IMR-90 (cell line): ENCODE measurements at regions not wholly inside any gene's neighbourhood (a gene's known extent, or its start where the extent isn't known, plus 50 kb on each side); places are given as distances from the start of the nearest gene placed in this dataset.

ENCODE experiments used
- ATAC-seq: fragments of 200-7000 bp; cut with Tn5 transposase; 2 replicates; pipeline ENCODE4 v1.9.1; 2020; ENCODE audit warnings: low read depth, mild to moderate bottlenecking, moderate library complexity
- BruUV-seq: library from RNA; stranded (reverse); fragments of 400-500 nt; replicated peaks from 2 replicates; lab custom pipeline; 2021; lab: Mats Ljungman, UMichigan
- CTCF ChIA-PET: fragments of 300-600 bp; formaldehyde crosslinking; extraction: SDS; loops from one replicate; lab custom pipeline; 2021; ENCODE audit warnings: antibody characterized with exemption; lab: Yijun Ruan, JAX
- POLR2A ChIA-PET: fragments of 300-600 bp; sonication (Branson Sonifier 250); formaldehyde crosslinking; loops from one replicate; lab custom pipeline; 2022; ENCODE audit warnings: antibody characterized with exemption; ENCODE audit not compliant: unreplicated experiment; lab: Charles Lee
- DNase-seq: peaks from one replicate; pipeline ENCODE4 v3.0.0; 2013
- H2AFZ ChIP-seq: replicated peaks from 2 replicates; pipeline ENCODE3; 2013; ENCODE audit warnings: low read length, mild to moderate bottlenecking; ENCODE audit not compliant: poor library complexity
- H2AK5ac ChIP-seq: 2 replicates; pipeline ENCODE4 v1.6.1; 2013; ENCODE audit warnings: low read depth, low read length, inconsistent platforms
- H2AK9ac ChIP-seq: replicated peaks from 2 replicates; pipeline ENCODE3; 2013; ENCODE audit warnings: mild to moderate bottlenecking, low read depth, low read length, moderate library complexity; ENCODE audit not compliant: poor library complexity
- H2BK120ac ChIP-seq: 2 replicates; pipeline ENCODE4 v1.6.1; 2013; ENCODE audit warnings: low read depth, low read length, inconsistent platforms
- H2BK15ac ChIP-seq: 3 replicates; pipeline ENCODE4 v1.6.1; 2013; ENCODE audit warnings: low read depth, low read length, inconsistent platforms
- H2BK20ac ChIP-seq: 2 replicates; pipeline ENCODE4 v1.6.1; 2013; ENCODE audit warnings: low read depth, mild to moderate bottlenecking, inconsistent platforms, low read length, moderate library complexity
- H2BK5ac ChIP-seq: 2 replicates; pipeline ENCODE4 v1.6.1; 2013; ENCODE audit warnings: mild to moderate bottlenecking, low read depth, low read length, inconsistent platforms; ENCODE audit not compliant: poor library complexity, severe bottlenecking
- H3K14ac ChIP-seq: replicated peaks from 2 replicates; pipeline ENCODE4 v1.6.1; 2013; ENCODE audit warnings: low read depth, low read length, inconsistent platforms
- H3K18ac ChIP-seq: 2 replicates; pipeline ENCODE4 v1.6.1; 2013; ENCODE audit warnings: low read depth, low read length, control low read depth
- H3K23ac ChIP-seq: 2 replicates; pipeline ENCODE4 v1.6.1; 2013; ENCODE audit warnings: low read depth, low read length, inconsistent platforms
- H3K27ac ChIP-seq: 2 replicates; pipeline ENCODE4 v1.5.1; 2013; ENCODE audit warnings: mild to moderate bottlenecking, control low read depth, low read length; ENCODE audit not compliant: insufficient read depth
- H3K27me3 ChIP-seq: 2 replicates; pipeline ENCODE4 v1.6.1; 2013; ENCODE audit warnings: low read length; ENCODE audit not compliant: control insufficient read depth, insufficient read depth
- H3K36me3 ChIP-seq: 2 replicates; pipeline ENCODE4 v1.6.1; 2013; ENCODE audit warnings: low read length, mixed read lengths; ENCODE audit not compliant: control insufficient read depth, insufficient read depth
- H3K4ac ChIP-seq: 2 replicates; pipeline ENCODE4 v1.6.1; 2013; ENCODE audit warnings: low read depth, low read length, inconsistent platforms
- H3K4me1 ChIP-seq: 2 replicates; pipeline ENCODE4 v1.6.1; 2013; ENCODE audit warnings: low read length, mixed read lengths; ENCODE audit not compliant: control insufficient read depth, insufficient read depth
- H3K4me2 ChIP-seq: 2 replicates; pipeline ENCODE4 v1.6.1; 2013; ENCODE audit warnings: low read depth, mild to moderate bottlenecking, control low read depth, low read length, moderate library complexity
- H3K4me3 ChIP-seq: 2 replicates; pipeline ENCODE4 v1.5.1; 2013; ENCODE audit warnings: low read depth, mild to moderate bottlenecking, control low read depth, low read length, moderate library complexity; ENCODE audit not compliant: insufficient read depth
- H3K56ac ChIP-seq: 2 replicates; pipeline ENCODE4 v1.6.1; 2013; ENCODE audit warnings: low read length, inconsistent platforms; ENCODE audit not compliant: insufficient read depth; ENCODE audit errors: extremely low read depth
- H3K79me1 ChIP-seq, 2 experiments: 2 replicates each; pipeline ENCODE4 v1.6.1; 2013; ENCODE audit warnings: low read length in 2 of 2, inconsistent platforms in 1 of 2, low read depth in 1 of 2
- H3K9ac ChIP-seq: 2 replicates; pipeline ENCODE4 v1.6.1; 2013; ENCODE audit warnings: low read depth, low read length, control low read depth
- H3K9me1 ChIP-seq: 2 replicates; pipeline ENCODE4 v1.6.1; 2013; ENCODE audit warnings: low read length, inconsistent platforms; ENCODE audit not compliant: insufficient read depth
- H3K9me3 ChIP-seq: 2 replicates; pipeline ENCODE4 v1.6.1; 2013; ENCODE audit warnings: low read length; ENCODE audit not compliant: control insufficient read depth, insufficient read depth
- H4K20me1 ChIP-seq: 2 replicates; pipeline ENCODE4 v1.6.1; 2013; ENCODE audit warnings: low read length, inconsistent platforms; ENCODE audit not compliant: insufficient read depth
- H4K5ac ChIP-seq: 2 replicates; pipeline ENCODE4 v1.6.1; 2013; ENCODE audit warnings: mild to moderate bottlenecking, low read depth, low read length, control low read depth
- H4K8ac ChIP-seq, 2 experiments: 2 replicates each; pipeline ENCODE4 v1.6.1; 2013; ENCODE audit warnings: low read depth in 2 of 2, low read length in 2 of 2, control low read depth in 1 of 2, inconsistent platforms in 1 of 2
- H4K91ac ChIP-seq: 2 replicates; pipeline ENCODE4 v1.6.1; 2013; ENCODE audit warnings: low read depth, low read length, inconsistent platforms; ENCODE audit not compliant: insufficient read depth
- BHLHE40 ChIP-seq: fragments of 150-350 bp; IDR thresholded peaks from 2 replicates; pipeline ENCODE4 v1.6.1; 2016; ENCODE audit warnings: mild to moderate bottlenecking, low read depth, low read length
- CEBPB ChIP-seq: IDR thresholded peaks from 2 replicates; pipeline ENCODE4 v1.6.1; 2012; ENCODE audit warnings: low read depth, low read length, improper control_type of control experiment
- CHD1 ChIP-seq: IDR thresholded peaks from 2 replicates; pipeline ENCODE4 v1.6.1; 2012; ENCODE audit warnings: low read depth, low read length, improper control_type of control experiment
- CTCF ChIP-seq: conservative IDR thresholded peaks from 2 replicates; pipeline ENCODE4 v1.5.1; 2012; ENCODE audit warnings: mild to moderate bottlenecking, low read depth, low read length, improper control_type of control experiment
- FOS ChIP-seq: fragments of 150-350 bp; IDR thresholded peaks from 2 replicates; pipeline ENCODE4 v1.6.1; 2016; ENCODE audit warnings: low read depth, low read length
- MAZ ChIP-seq: IDR thresholded peaks from 2 replicates; pipeline ENCODE4 v1.6.1; 2012; ENCODE audit warnings: low read depth, mild to moderate bottlenecking, low read length, improper control_type of control experiment, moderate library complexity, borderline replicate concordance
- NFE2L2 ChIP-seq: fragments of 150-350 bp; IDR thresholded peaks from 2 replicates; pipeline ENCODE4 v1.6.1; 2016; ENCODE audit warnings: low read depth, mild to moderate bottlenecking, low read length
- RAD21 ChIP-seq: IDR thresholded peaks from 2 replicates; pipeline ENCODE4 v1.6.1; 2012; ENCODE audit warnings: low read length, improper control_type of control experiment
- WGBS, 2 experiments: methylation state at CpG; one replicate each; pipeline versions ENCODE4 v1.1.5 to v1.1.7; 2013; ENCODE audit warnings: missing lambda C conversion rate in 2 of 2; ENCODE audit not compliant: insufficient read length in 1 of 2; ENCODE audit errors: extremely low coverage in 2 of 2; 5-methylcytosine and 5-hydroxymethylcytosine counted together
- dilution Hi-C: fragments of 300-500 bp; cut with HindIII; formaldehyde crosslinking; loops from one replicate; pipeline ENCODE4 v1.14.3; 2018; ENCODE audit warnings: low sequenced_read_pairs; ENCODE audit not compliant: unreplicated experiment
- in situ Hi-C: fragments of 300-500 bp; cut with MboI; formaldehyde crosslinking; loops from 3 replicates; pipeline ENCODE4 v1.14.3; 2019; ENCODE audit warnings: low sequenced_read_pairs, inconsistent platforms, mixed read lengths
- intact Hi-C: fragments of 100-400 bp; cut with micrococcal nuclease; formaldehyde crosslinking; loops from 2 replicates; pipeline ENCODE4 v1.10.0; 2022

- intact Hi-C loops (no loop called here), in situ Hi-C loops (no loop called here), dilution Hi-C loops (no loop called here)
- Histone ChIP-seq H2BK15ac (no peak overlapping the region), H2BK120ac (no peak overlapping the region), H2AK5ac (no peak overlapping the region), H3K9me3 (peaks cover 3% of the 10 kb centered on the region; the same call in 1 of the 2 replicates), H4K5ac (no peak overlapping the region), H3K56ac (no peak overlapping the region), H3K14ac (no peak overlapping the region), H4K91ac (no peak overlapping the region), H2BK20ac (no peak overlapping the region), H3K9ac (no peak overlapping the region), H4K20me1 (no peaks in the 10 kb centered on the region), H3K4ac (no peak overlapping the region), H3K9me1 (no peaks in the 10 kb centered on the region), H4K8ac (no peak overlapping the region), H3K23ac (no peak overlapping the region), H3K4me2 (no peak overlapping the region), H3K27ac (no peak overlapping the region), H3K27me3 (no peaks in the 10 kb centered on the region), H3K18ac (no peak overlapping the region), H2AFZ (no peak overlapping the region), H3K79me1 (no peaks in the 10 kb centered on the region), H2AK9ac (no peak overlapping the region), H3K36me3 (no peaks in the 10 kb centered on the region), H3K4me3 (no peak overlapping the region), H2BK5ac (no peak overlapping the region), H3K4me1 (no peaks in the 10 kb centered on the region)
- BruUV-seq: no TSS peak
- TF ChIP-seq CHD1 (no peak), FOS (no peak), NFE2L2 (no peak), MAZ (no peak), CTCF (no peak), CEBPB (no peak), RAD21 (no peak), BHLHE40 (no peak)
- no peak for ATAC-seq
- ChIA-PET CTCF (no interaction called here), POLR2A (no interaction called here)
- 60% methylated on average over 1 of the region's 3 CpGs; no CpG with 5 or more reads in 1 of the 2 experiments for WGBS, 2 experiments
- DNase-seq: no peak
Measured at GRCh38 chr2:144824306-144825080, 304.6 kb upstream of the ZEB2 start.
